GM23338 (cell line): ENCODE measurements at regions not wholly inside any gene's neighbourhood (a gene's known extent, or its start where the extent isn't known, plus 50 kb on each side); places are given as distances from the start of the nearest gene placed in this dataset.

ENCODE experiments used
- ATAC-seq: fragments of 200-7000 bp; cut with Tn5 transposase; 3 replicates; pipeline ENCODE4 v1.9.1; 2020
- DNase-seq: peaks from one replicate; pipeline ENCODE4 v3.0.0-alpha.2; 2015; ENCODE audit warnings: low spot score
- H2AFZ ChIP-seq: fragments of 200-600 bp; sonication (generic); 2 replicates; pipeline ENCODE4 v1.8.0; 2016; ENCODE audit warnings: antibody characterized with exemption, mild to moderate bottlenecking, moderate library complexity
- H3F3A ChIP-seq: fragments of 200-600 bp; sonication (generic); replicated peaks from 2 replicates; pipeline ENCODE4 v1.8.0; 2017; ENCODE audit warnings: antibody characterized with exemption, mixed run types, low read depth
- H3K27ac ChIP-seq: fragments of 200-600 bp; sonication (generic); 2 replicates; pipeline ENCODE4 v1.6.1; 2016; ENCODE audit warnings: low read depth
- H3K27me3 ChIP-seq: fragments of 200-600 bp; sonication (generic); 2 replicates; pipeline ENCODE4 v1.8.0; 2016; ENCODE audit warnings: mild to moderate bottlenecking, mixed run types, moderate library complexity; ENCODE audit not compliant: insufficient read depth
- H3K36me3 ChIP-seq: fragments of 200-600 bp; sonication (generic); 2 replicates; pipeline ENCODE4 v1.8.0; 2016; ENCODE audit warnings: mild to moderate bottlenecking; ENCODE audit not compliant: insufficient read depth
- H3K4me1 ChIP-seq: fragments of 200-600 bp; sonication (generic); 2 replicates; pipeline ENCODE4 v1.8.0; 2016; ENCODE audit warnings: mild to moderate bottlenecking, moderate library complexity; ENCODE audit not compliant: insufficient read depth
- H3K4me2 ChIP-seq: fragments of 200-600 bp; sonication (generic); 2 replicates; pipeline ENCODE4 v1.7.1; 2017; ENCODE audit warnings: mixed run types
- H3K4me3 ChIP-seq: fragments of 200-600 bp; sonication (generic); 2 replicates; pipeline ENCODE4 v1.6.1; 2016; ENCODE audit warnings: mixed run types
- H3K79me2 ChIP-seq: fragments of 200-600 bp; sonication (generic); replicated peaks from 2 replicates; pipeline ENCODE4 v1.8.0; 2017; ENCODE audit warnings: mild to moderate bottlenecking; ENCODE audit not compliant: insufficient read depth
- H3K9me2 ChIP-seq: fragments of 200-600 bp; sonication (generic); 2 replicates; pipeline ENCODE4 v1.8.0; 2017; ENCODE audit not compliant: insufficient read depth
- H4K20me1 ChIP-seq: fragments of 200-600 bp; sonication (generic); replicated peaks from 2 replicates; pipeline ENCODE4 v1.8.0; 2017; ENCODE audit warnings: mild to moderate bottlenecking; ENCODE audit not compliant: insufficient read depth
- H3K27ac Mint-ChIP-seq: 2 replicates; pipeline ENCODE4 v1.8.0; 2020; ENCODE audit warnings: inconsistent platforms, mild to moderate bottlenecking, moderate library complexity, mixed read lengths
- H3K27me3 Mint-ChIP-seq: 3 replicates; pipeline ENCODE4 v1.8.0; 2022; ENCODE audit warnings: low read depth, mild to moderate bottlenecking, moderate library complexity, mixed read lengths, inconsistent platforms; ENCODE audit not compliant: insufficient read depth, poor library complexity
- H3K36me3 Mint-ChIP-seq: 3 replicates; pipeline ENCODE4 v1.8.0; 2021; ENCODE audit warnings: low read depth, mild to moderate bottlenecking, inconsistent platforms, moderate library complexity, mixed read lengths
- H3K4me1 Mint-ChIP-seq: 3 replicates; pipeline ENCODE4 v1.8.0; 2020; ENCODE audit warnings: mild to moderate bottlenecking, inconsistent platforms, mixed read lengths
- H3K4me3 Mint-ChIP-seq: 3 replicates; pipeline ENCODE4 v1.8.0; 2021; ENCODE audit warnings: moderate library complexity, mild to moderate bottlenecking, inconsistent platforms, mixed read lengths
- H3K9me3 Mint-ChIP-seq: 3 replicates; pipeline ENCODE4 v1.8.0; 2020; ENCODE audit warnings: moderate library complexity, mild to moderate bottlenecking, inconsistent platforms, mixed read lengths
- CREB1 ChIP-seq: fragments of 250-450 bp; sonication (Bioruptor Pico); IDR thresholded peaks from 2 replicates; pipeline ENCODE4 v1.5.0; 2020; ENCODE audit warnings: low read depth, mild to moderate bottlenecking, moderate library complexity
- CTCF ChIP-seq, 2 experiments: fragments of 200-600 bp in 1 of 2; sonication (generic) in 1 of 2; conservative IDR thresholded peaks; 2 replicates each; pipeline versions ENCODE4 v1.5.1 to v1.6.1; 2016 to 2017; ENCODE audit warnings: antibody characterized with exemption in 2 of 2, low read depth in 2 of 2, mild to moderate bottlenecking in 2 of 2, moderate library complexity in 1 of 2
- EZH2 ChIP-seq: fragments of 200-600 bp; sonication (generic); IDR thresholded peaks from one replicate; pipeline ENCODE4 v1.8.0; 2017; ENCODE audit warnings: antibody characterized with exemption, mild to moderate bottlenecking, low read depth; ENCODE audit not compliant: unreplicated experiment
- EZH2phosphoT487 ChIP-seq: fragments of 200-600 bp; sonication (generic); IDR thresholded peaks from one replicate; pipeline ENCODE4 v1.8.1; 2018; ENCODE audit warnings: antibody characterized with exemption; ENCODE audit not compliant: unreplicated experiment
- JUNB ChIP-seq: IDR thresholded peaks from one replicate; pipeline ENCODE4 v1.6.1; 2016; ENCODE audit warnings: antibody characterized with exemption; ENCODE audit not compliant: unreplicated experiment
- POLR2AphosphoS5 ChIP-seq: IDR thresholded peaks from 2 replicates; pipeline ENCODE4 v1.6.1; 2016; ENCODE audit warnings: antibody characterized with exemption, low read depth
- STAT1 ChIP-seq: IDR thresholded peaks from one replicate; pipeline ENCODE4 v1.6.1; 2016; ENCODE audit warnings: antibody characterized with exemption; ENCODE audit not compliant: unreplicated experiment
- ZNF331 ChIP-seq: fragments of 250-450 bp; sonication (Bioruptor Pico); IDR thresholded peaks from 2 replicates; pipeline ENCODE4 v1.5.0; 2020; ENCODE audit warnings: low read depth, mild to moderate bottlenecking, moderate library complexity
- TF ChIP-seq, protein P1 (sequence below): fragments of 250-450 bp; sonication (Bioruptor Pico); IDR thresholded peaks from 2 replicates; pipeline ENCODE4 v1.5.0; 2020; ENCODE audit warnings: mild to moderate bottlenecking, moderate library complexity
- TF ChIP-seq, protein P2 (sequence below): IDR thresholded peaks from 2 replicates; pipeline ENCODE4 v1.6.1; 2016; ENCODE audit warnings: antibody characterized with exemption
- TF ChIP-seq, protein P3 (sequence below): IDR thresholded peaks from one replicate; pipeline ENCODE4 v1.6.1; 2018; ENCODE audit warnings: antibody characterized with exemption; ENCODE audit not compliant: unreplicated experiment

- TF ChIP-seq, protein P1, sequence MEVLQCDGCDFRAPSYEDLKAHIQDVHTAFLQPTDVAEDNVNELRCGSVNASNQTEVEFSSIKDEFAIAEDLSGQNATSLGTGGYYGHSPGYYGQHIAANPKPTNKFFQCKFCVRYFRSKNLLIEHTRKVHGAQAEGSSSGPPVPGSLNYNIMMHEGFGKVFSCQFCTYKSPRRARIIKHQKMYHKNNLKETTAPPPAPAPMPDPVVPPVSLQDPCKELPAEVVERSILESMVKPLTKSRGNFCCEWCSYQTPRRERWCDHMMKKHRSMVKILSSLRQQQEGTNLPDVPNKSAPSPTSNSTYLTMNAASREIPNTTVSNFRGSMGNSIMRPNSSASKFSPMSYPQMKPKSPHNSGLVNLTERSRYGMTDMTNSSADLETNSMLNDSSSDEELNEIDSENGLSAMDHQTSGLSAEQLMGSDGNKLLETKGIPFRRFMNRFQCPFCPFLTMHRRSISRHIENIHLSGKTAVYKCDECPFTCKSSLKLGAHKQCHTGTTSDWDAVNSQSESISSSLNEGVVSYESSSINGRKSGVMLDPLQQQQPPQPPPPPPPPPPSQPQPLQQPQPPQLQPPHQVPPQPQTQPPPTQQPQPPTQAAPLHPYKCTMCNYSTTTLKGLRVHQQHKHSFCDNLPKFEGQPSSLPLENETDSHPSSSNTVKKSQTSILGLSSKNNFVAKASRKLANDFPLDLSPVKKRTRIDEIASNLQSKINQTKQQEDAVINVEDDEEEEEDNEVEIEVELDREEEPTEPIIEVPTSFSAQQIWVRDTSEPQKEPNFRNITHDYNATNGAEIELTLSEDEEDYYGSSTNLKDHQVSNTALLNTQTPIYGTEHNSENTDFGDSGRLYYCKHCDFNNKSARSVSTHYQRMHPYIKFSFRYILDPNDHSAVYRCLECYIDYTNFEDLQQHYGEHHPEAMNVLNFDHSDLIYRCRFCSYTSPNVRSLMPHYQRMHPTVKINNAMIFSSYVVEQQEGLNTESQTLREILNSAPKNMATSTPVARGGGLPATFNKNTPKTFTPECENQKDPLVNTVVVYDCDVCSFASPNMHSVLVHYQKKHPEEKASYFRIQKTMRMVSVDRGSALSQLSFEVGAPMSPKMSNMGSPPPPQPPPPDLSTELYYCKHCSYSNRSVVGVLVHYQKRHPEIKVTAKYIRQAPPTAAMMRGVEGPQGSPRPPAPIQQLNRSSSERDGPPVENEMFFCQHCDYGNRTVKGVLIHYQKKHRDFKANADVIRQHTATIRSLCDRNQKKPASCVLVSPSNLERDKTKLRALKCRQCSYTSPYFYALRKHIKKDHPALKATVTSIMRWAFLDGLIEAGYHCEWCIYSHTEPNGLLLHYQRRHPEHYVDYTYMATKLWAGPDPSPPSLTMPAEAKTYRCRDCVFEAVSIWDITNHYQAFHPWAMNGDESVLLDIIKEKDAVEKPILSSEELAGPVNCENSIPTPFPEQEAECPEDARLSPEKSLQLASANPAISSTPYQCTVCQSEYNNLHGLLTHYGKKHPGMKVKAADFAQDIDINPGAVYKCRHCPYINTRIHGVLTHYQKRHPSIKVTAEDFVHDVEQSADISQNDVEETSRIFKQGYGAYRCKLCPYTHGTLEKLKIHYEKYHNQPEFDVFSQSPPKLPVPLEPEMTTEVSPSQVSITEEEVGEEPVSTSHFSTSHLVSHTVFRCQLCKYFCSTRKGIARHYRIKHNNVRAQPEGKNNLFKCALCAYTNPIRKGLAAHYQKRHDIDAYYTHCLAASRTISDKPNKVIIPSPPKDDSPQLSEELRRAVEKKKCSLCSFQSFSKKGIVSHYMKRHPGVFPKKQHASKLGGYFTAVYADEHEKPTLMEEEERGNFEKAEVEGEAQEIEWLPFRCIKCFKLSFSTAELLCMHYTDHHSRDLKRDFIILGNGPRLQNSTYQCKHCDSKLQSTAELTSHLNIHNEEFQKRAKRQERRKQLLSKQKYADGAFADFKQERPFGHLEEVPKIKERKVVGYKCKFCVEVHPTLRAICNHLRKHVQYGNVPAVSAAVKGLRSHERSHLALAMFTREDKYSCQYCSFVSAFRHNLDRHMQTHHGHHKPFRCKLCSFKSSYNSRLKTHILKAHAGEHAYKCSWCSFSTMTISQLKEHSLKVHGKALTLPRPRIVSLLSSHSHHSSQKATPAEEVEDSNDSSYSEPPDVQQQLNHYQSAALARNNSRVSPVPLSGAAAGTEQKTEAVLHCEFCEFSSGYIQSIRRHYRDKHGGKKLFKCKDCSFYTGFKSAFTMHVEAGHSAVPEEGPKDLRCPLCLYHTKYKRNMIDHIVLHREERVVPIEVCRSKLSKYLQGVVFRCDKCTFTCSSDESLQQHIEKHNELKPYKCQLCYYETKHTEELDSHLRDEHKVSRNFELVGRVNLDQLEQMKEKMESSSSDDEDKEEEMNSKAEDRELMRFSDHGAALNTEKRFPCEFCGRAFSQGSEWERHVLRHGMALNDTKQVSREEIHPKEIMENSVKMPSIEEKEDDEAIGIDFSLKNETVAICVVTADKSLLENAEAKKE (CRISPR knock-in tag): no peak
- TF ChIP-seq JUNB (no peak), ZNF331 (CRISPR knock-in tag) (no peak), CREB1 (no peak), EZH2phosphoT487 (no peak), STAT1 (no peak)
- TF ChIP-seq, protein P2, sequence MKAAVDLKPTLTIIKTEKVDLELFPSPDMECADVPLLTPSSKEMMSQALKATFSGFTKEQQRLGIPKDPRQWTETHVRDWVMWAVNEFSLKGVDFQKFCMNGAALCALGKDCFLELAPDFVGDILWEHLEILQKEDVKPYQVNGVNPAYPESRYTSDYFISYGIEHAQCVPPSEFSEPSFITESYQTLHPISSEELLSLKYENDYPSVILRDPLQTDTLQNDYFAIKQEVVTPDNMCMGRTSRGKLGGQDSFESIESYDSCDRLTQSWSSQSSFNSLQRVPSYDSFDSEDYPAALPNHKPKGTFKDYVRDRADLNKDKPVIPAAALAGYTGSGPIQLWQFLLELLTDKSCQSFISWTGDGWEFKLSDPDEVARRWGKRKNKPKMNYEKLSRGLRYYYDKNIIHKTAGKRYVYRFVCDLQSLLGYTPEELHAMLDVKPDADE: no peak
These were observed 368.2 kb upstream of the NPVF start (continued) for GRCh38 chr7:25596443-25596842.

DNA sequence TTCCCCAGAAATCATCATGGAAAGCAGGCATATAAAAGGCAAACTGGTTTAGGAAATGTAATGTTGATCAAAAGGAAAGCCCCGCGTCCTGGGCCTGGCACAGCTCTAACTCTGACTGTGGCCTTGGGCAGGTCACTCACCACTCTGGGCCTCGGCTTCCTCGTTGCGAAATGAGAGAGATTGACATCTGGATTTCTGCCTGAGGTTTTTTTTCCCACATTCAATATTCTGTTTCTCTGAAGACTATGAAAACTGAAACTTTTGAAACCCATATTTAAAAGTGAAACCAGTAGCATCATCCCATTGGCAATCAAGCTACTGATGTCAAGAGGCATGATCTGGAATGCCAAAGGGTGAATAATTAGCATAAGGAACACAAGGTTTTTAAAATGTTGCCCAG lies 369.7 kb upstream of the NPVF start:
- H3K9me3 Mint-ChIP-seq: no peaks in the 10 kb centered on the region
- TF ChIP-seq, protein P3, sequence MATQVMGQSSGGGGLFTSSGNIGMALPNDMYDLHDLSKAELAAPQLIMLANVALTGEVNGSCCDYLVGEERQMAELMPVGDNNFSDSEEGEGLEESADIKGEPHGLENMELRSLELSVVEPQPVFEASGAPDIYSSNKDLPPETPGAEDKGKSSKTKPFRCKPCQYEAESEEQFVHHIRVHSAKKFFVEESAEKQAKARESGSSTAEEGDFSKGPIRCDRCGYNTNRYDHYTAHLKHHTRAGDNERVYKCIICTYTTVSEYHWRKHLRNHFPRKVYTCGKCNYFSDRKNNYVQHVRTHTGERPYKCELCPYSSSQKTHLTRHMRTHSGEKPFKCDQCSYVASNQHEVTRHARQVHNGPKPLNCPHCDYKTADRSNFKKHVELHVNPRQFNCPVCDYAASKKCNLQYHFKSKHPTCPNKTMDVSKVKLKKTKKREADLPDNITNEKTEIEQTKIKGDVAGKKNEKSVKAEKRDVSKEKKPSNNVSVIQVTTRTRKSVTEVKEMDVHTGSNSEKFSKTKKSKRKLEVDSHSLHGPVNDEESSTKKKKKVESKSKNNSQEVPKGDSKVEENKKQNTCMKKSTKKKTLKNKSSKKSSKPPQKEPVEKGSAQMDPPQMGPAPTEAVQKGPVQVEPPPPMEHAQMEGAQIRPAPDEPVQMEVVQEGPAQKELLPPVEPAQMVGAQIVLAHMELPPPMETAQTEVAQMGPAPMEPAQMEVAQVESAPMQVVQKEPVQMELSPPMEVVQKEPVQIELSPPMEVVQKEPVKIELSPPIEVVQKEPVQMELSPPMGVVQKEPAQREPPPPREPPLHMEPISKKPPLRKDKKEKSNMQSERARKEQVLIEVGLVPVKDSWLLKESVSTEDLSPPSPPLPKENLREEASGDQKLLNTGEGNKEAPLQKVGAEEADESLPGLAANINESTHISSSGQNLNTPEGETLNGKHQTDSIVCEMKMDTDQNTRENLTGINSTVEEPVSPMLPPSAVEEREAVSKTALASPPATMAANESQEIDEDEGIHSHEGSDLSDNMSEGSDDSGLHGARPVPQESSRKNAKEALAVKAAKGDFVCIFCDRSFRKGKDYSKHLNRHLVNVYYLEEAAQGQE: no peak
- TF ChIP-seq STAT1 (no peak), JUNB (no peak), CTCF (conservative IDR thresholded peaks at IDR 0.05; ENCODE audit: low read depth in 2 of 2) (no peak), ZNF331 (CRISPR knock-in tag) (no peak), POLR2AphosphoS5 (no peak), EZH2phosphoT487 (no peak), EZH2 (no peak)

More for the DNA sequence above, 369.7 kb upstream of the NPVF start:
- ATAC-seq: no peak
- no peaks in the 10 kb centered on the region for H3K27me3 Mint-ChIP-seq
- Histone ChIP-seq H3K4me2 (no peak overlapping the region), H3K4me1 (peaks cover 9% of the 10 kb centered on the region; the same call in 1 of the 2 replicates), H4K20me1 (no peaks in the 10 kb centered on the region), H3K27ac (no peak overlapping the region), H3K36me3 (no peaks in the 10 kb centered on the region), H3K9me2 (no peaks in the 10 kb centered on the region), H3K27me3 (no peaks in the 10 kb centered on the region), H3F3A (no peaks in the 10 kb centered on the region), H3K4me3 (no peak overlapping the region), H2AFZ (0 out of 2 replicates have a peak overlapping the region, but pooled peaks have one; percentile 40), H3K79me2 (no peaks in the 10 kb centered on the region)
- no peak overlapping the region for H3K4me3 Mint-ChIP-seq
- no peak for DNase-seq
- no peaks in the 10 kb centered on the region for H3K4me1 Mint-ChIP-seq
- H3K36me3 Mint-ChIP-seq: no peaks in the 10 kb centered on the region
- H3K27ac Mint-ChIP-seq: no peak overlapping the region
